Ovary (tissue), 3 donors: ENCODE measurements at regions not wholly inside any gene's neighbourhood (a gene's known extent, or its start where the extent isn't known, plus 50 kb on each side); places are given as distances from the start of the nearest gene placed in this dataset.

Experiments
- CTCF ChIP-seq, 3 donors: fragments of 450-650 bp in 2 of 3; fragments of 200-600 bp in 1 of 3; IDR thresholded peaks; one replicate each; pipeline versions ENCODE4 v1.5.1 to v1.8.0; 2016 to 2022; ENCODE audit warnings: antibody characterized with exemption in 3 of 3, mild to moderate bottlenecking in 1 of 3
- POLR2A ChIP-seq: fragments of 450-650 bp; IDR thresholded peaks from one replicate; pipeline ENCODE4 v1.6.1; 2017; ENCODE audit warnings: antibody characterized with exemption, mild to moderate bottlenecking, moderate library complexity
- donor health status: DM: no; HTN: no; CAD: no.

GRCh38 chr9:111136180-111136579 lies 97.9 kb upstream of the LPAR1 start:
- TF ChIP-seq CTCF (IDR thresholded peaks at IDR 0.05) (no peak), POLR2A (no peak)
